ENCODE measurements at regions not wholly inside any gene's neighbourhood (a gene's known extent, or its start where the extent isn't known, plus 50 kb on each side); places are given as distances from the start of the nearest gene placed in this dataset.

DNA sequence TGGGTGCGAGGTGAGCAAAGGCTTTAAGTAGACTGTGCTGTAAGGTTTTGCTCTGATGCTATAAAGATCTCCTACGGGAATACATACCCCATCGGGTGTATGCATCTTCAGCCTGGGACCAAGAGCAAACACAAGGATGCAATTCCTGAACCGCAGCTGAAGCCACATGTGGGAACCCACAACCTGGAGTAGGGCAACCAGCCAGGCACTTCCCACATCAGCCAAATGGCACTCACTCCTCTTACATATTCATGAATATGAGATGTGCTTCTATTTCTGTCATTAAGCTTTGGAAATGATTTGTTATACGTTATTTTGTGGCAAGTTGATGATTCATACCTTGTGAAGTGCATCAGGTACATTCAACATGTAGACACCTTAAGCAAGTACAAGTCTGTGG lies 619.2 kb downstream of the C6orf118 start:
- H3K9me3 ChIP-seq (ENCODE audit: control insufficient read depth, low read depth, low read length) = no peaks in the 10 kb centered on the region
- H4K5ac ChIP-seq (ENCODE audit: insufficient read length, low read depth, low read length) = no peak overlapping the region
- TF ChIP-seq, protein P1, sequence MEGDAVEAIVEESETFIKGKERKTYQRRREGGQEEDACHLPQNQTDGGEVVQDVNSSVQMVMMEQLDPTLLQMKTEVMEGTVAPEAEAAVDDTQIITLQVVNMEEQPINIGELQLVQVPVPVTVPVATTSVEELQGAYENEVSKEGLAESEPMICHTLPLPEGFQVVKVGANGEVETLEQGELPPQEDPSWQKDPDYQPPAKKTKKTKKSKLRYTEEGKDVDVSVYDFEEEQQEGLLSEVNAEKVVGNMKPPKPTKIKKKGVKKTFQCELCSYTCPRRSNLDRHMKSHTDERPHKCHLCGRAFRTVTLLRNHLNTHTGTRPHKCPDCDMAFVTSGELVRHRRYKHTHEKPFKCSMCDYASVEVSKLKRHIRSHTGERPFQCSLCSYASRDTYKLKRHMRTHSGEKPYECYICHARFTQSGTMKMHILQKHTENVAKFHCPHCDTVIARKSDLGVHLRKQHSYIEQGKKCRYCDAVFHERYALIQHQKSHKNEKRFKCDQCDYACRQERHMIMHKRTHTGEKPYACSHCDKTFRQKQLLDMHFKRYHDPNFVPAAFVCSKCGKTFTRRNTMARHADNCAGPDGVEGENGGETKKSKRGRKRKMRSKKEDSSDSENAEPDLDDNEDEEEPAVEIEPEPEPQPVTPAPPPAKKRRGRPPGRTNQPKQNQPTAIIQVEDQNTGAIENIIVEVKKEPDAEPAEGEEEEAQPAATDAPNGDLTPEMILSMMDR (conservative IDR thresholded peaks at IDR 0.05) = no peak
- no peak overlapping the region; a peak in 1 of 7 replicates for H3K27ac Mint-ChIP-seq
- H4K8ac ChIP-seq (replicated peaks; ENCODE audit: insufficient read length, low read depth, low read length) = no peak overlapping the region
- H4K91ac ChIP-seq (ENCODE audit: insufficient read length, low read depth, low read length) = no peak overlapping the region
- 0 out of 2 replicates have a peak, but pooled peaks cover 2% of the 10 kb centered on the region for H3K4me1 ChIP-seq (ENCODE audit: insufficient read depth, low read length)
- DNase-seq = no peak
- no peak overlapping the region for H3K23ac ChIP-seq (ENCODE audit: insufficient read length, low read depth, low read length)
- H2BK120ac ChIP-seq (ENCODE audit: low read depth, low read length, poor library complexity, severe bottlenecking) = no peak overlapping the region
- H3K79me2 ChIP-seq (ENCODE audit: insufficient read depth, low read length) = no peaks in the 10 kb centered on the region
- H3K23me2 ChIP-seq (ENCODE audit: insufficient read length, low read depth, low read length, poor library complexity, severe bottlenecking) = no peaks in the 10 kb centered on the region
- no peak overlapping the region for H3K4me2 ChIP-seq (ENCODE audit: insufficient read depth, insufficient read length, low read length)
- no peak overlapping the region for H3K18ac ChIP-seq (ENCODE audit: insufficient read length, low read depth, low read length)
- no peak overlapping the region for H3T11ph ChIP-seq (ENCODE audit: low read length)
- no peak overlapping the region for H2BK5ac ChIP-seq (ENCODE audit: insufficient read length, low read length)
- H3K27ac ChIP-seq (ENCODE audit: insufficient read length, low read depth, low read length) = no peak overlapping the region
- no peak overlapping the region for H3K4ac ChIP-seq (ENCODE audit: low read depth, low read length)
- WGBS (ENCODE audit: extremely low coverage, insufficient read length, low lambda C conversion rate) = no CpG with 5 or more reads among the region's 5 CpGs
- H3K79me1 ChIP-seq (ENCODE audit: insufficient read depth, low read depth, low read length, poor library complexity, severe bottlenecking) = no peaks in the 10 kb centered on the region
- no peak overlapping the region for H2BK15ac ChIP-seq (ENCODE audit: low read depth, low read length)
- no peak overlapping the region for H3K56ac ChIP-seq (ENCODE audit: insufficient read length, low read depth, low read length)
- H3K9ac ChIP-seq (ENCODE audit: extremely low read depth, insufficient read length, low read length) = no peak overlapping the region
- no peak overlapping the region for H2AK5ac ChIP-seq (ENCODE audit: insufficient read length, low read length)
- no peaks in the 10 kb centered on the region for H3K27me3 ChIP-seq (ENCODE audit: insufficient read depth, low read length)
- no peaks in the 10 kb centered on the region for H3K27me3 Mint-ChIP-seq (ENCODE audit: low read depth)
- H3K9me3 Mint-ChIP-seq = no peaks in the 10 kb centered on the region; a peak in 1 of 5 replicates
- H3K4me1 Mint-ChIP-seq = peaks cover 29 to 35% of the 10 kb centered on the region in 2 experiments
- H3K4me3 Mint-ChIP-seq = no peak overlapping the region
- H4K20me1 ChIP-seq (ENCODE audit: control insufficient read depth, insufficient read depth, insufficient read length) = no peaks in the 10 kb centered on the region
- no peak overlapping the region for H2AFZ ChIP-seq (ENCODE audit: low read length)
- H2BK12ac ChIP-seq (ENCODE audit: insufficient read length, low read depth, low read length) = no peak overlapping the region
- no peak overlapping the region for H3K14ac ChIP-seq (ENCODE audit: insufficient read depth, low read length)
- no peak overlapping the region for H2BK20ac ChIP-seq (ENCODE audit: low read depth, low read length, poor library complexity, severe bottlenecking)
- H3K36me3 Mint-ChIP-seq (ENCODE audit: insufficient read depth in 1 of 3, low read depth in 3 of 3) = peaks cover 3 to 9% (median 3%) of the 10 kb centered on the region in 3 experiments; a peak in 5 of 7 replicates

Data from H9 (cell line).